B cell (primary cell): ENCODE measurements at regions not wholly inside any gene's neighbourhood (a gene's known extent, or its start where the extent isn't known, plus 50 kb on each side); places are given as distances from the start of the nearest gene placed in this dataset.

ENCODE experiments used
- ATAC-seq: fragments of 200-7000 bp; cut with Tn5 transposase; one replicate; pipeline ENCODE4 v1.10.0; 2021; ENCODE audit warnings: low read depth, mild to moderate bottlenecking, moderate number of reproducible peaks, moderate library complexity
- CTCF ChIA-PET: fragments of 350-600 bp; sonication (Branson Sonifier 250); formaldehyde crosslinking; loops from one replicate; lab custom pipeline; 2021; ENCODE audit warnings: antibody characterized with exemption, inconsistent platforms; lab: Charles Lee
- POLR2A ChIA-PET: fragments of 350-600 bp; sonication (Branson Sonifier 250); formaldehyde crosslinking; loops from one replicate; lab custom pipeline; 2021; ENCODE audit warnings: antibody characterized with exemption; lab: Charles Lee
- DNase-seq: peaks from one replicate; pipeline ENCODE4 v3.0.0; 2013
- H2AFZ ChIP-seq: 2 replicates; pipeline ENCODE4 v1.6.1; 2012; ENCODE audit warnings: mild to moderate bottlenecking, low read depth, low read length; ENCODE audit not compliant: insufficient read depth, poor library complexity, severe bottlenecking
- H3K27ac ChIP-seq, 2 donors: 1 replicate in 1 of 2; 2 replicates in 1 of 2; pipeline ENCODE4 v1.5.1; 2012 to 2013; ENCODE audit warnings: low read length in 2 of 2, mild to moderate bottlenecking in 2 of 2, moderate library complexity in 1 of 2
- H3K27me3 ChIP-seq, 4 experiments: fragments of 200-600 bp in 1 of 4; sonication (generic) in 1 of 4; replicated peaks in 1 of 4; 1 replicate in 2 of 4; 2 replicates in 2 of 4; pipeline versions ENCODE4 v1.6.1 to v1.7.0; 2013 to 2016; ENCODE audit warnings: low read length in 3 of 4, mild to moderate bottlenecking in 2 of 4, mixed read lengths in 1 of 4, moderate library complexity in 1 of 4; ENCODE audit not compliant: insufficient read depth in 4 of 4, control insufficient read depth in 3 of 4; ENCODE audit errors: control extremely low read depth in 1 of 4
- H3K36me3 ChIP-seq, 2 experiments: replicated peaks in 1 of 2; 1 replicate in 1 of 2; 2 replicates in 1 of 2; pipeline versions ENCODE4 v1.6.1 to v1.7.1; 2013; ENCODE audit warnings: low read length in 1 of 2; ENCODE audit not compliant: insufficient read depth in 2 of 2, control insufficient read depth in 1 of 2; ENCODE audit errors: control extremely low read depth in 1 of 2, extremely low read depth in 1 of 2
- H3K4me1 ChIP-seq, 2 donors: fragments of 200-600 bp in 1 of 2; sonication (generic) in 1 of 2; 1 replicate in 1 of 2; 2 replicates in 1 of 2; pipeline versions ENCODE4 v1.5.1 to v1.6.1; 2013 to 2017; ENCODE audit warnings: low read length in 2 of 2; ENCODE audit not compliant: control insufficient read depth in 2 of 2, insufficient read depth in 2 of 2
- H3K4me2 ChIP-seq: replicated peaks from 2 replicates; pipeline ENCODE3; 2012; ENCODE audit warnings: mild to moderate bottlenecking, low read depth, low read length; ENCODE audit not compliant: poor library complexity, severe bottlenecking
- H3K4me3 ChIP-seq, 5 experiments: fragments of 200-600 bp in 1 of 5; sonication (generic) in 1 of 5; 1 replicate in 3 of 5; 2 replicates in 2 of 5; pipeline versions ENCODE4 v1.5.1 to v1.7.0; 2011 to 2016; ENCODE audit warnings: low read length in 4 of 5, mild to moderate bottlenecking in 4 of 5, low read depth in 2 of 5, control low read depth in 1 of 5, moderate library complexity in 1 of 5; ENCODE audit not compliant: insufficient read depth in 1 of 5; ENCODE audit errors: control extremely low read depth in 1 of 5, extremely low read depth in 1 of 5
- H3K79me2 ChIP-seq: fragments of 200-600 bp; sonication (generic); one replicate; pipeline ENCODE4 v1.6.0; 2016; ENCODE audit warnings: low read length; ENCODE audit not compliant: control insufficient read depth, insufficient read depth
- H3K9ac ChIP-seq: fragments of 200-600 bp; sonication (generic); 2 replicates; pipeline ENCODE4 v1.6.1; 2017; ENCODE audit warnings: mild to moderate bottlenecking, low read length, moderate library complexity
- H3K9me3 ChIP-seq, 3 donors: one replicate each; pipeline versions ENCODE4 v1.6.1 to v1.7.1; 2013; ENCODE audit warnings: low read length in 2 of 3; ENCODE audit not compliant: control insufficient read depth in 2 of 3, insufficient read depth in 1 of 3; ENCODE audit errors: control extremely low read depth in 1 of 3
- H4K20me1 ChIP-seq: 2 replicates; pipeline ENCODE4 v1.6.0; 2012; ENCODE audit warnings: mild to moderate bottlenecking, low read length; ENCODE audit not compliant: insufficient read depth, control insufficient read depth, poor library complexity, severe bottlenecking
- H3K27ac Mint-ChIP-seq: one replicate; pipeline ENCODE4 v1.8.0; 2021; ENCODE audit warnings: mixed read lengths
- H3K27me3 Mint-ChIP-seq: one replicate; pipeline ENCODE4 v1.8.0; 2021; ENCODE audit warnings: mixed read lengths
- H3K4me1 Mint-ChIP-seq: one replicate; pipeline ENCODE4 v1.8.0; 2021; ENCODE audit warnings: mixed read lengths
- H3K4me3 Mint-ChIP-seq: one replicate; pipeline ENCODE4 v1.8.0; 2021; ENCODE audit warnings: mixed read lengths
- H3K9me3 Mint-ChIP-seq: one replicate; pipeline ENCODE4 v1.8.0; 2022; ENCODE audit warnings: mixed read lengths; ENCODE audit not compliant: insufficient read depth
- EZH2 ChIP-seq: IDR thresholded peaks from 2 replicates; pipeline ENCODE4 v1.6.1; 2012; ENCODE audit warnings: borderline replicate concordance, low read depth, mild to moderate bottlenecking, moderate library complexity, low read length; ENCODE audit not compliant: insufficient read depth, poor library complexity, severe bottlenecking
- WGBS: methylation state at CpG from one replicate; pipeline ENCODE4 v1.1.5; 2013; ENCODE audit warnings: missing lambda C conversion rate; ENCODE audit not compliant: insufficient coverage; 5-methylcytosine and 5-hydroxymethylcytosine counted together
- intact Hi-C: fragments of 100-400 bp; cut with micrococcal nuclease; formaldehyde crosslinking; loops from one replicate; pipeline ENCODE4 v1.10.0; 2022
- TF ChIP-seq, protein P1 (sequence below): fragments of 200-600 bp; IDR thresholded peaks from one replicate; pipeline ENCODE4 v1.8.0; 2022; ENCODE audit warnings: antibody characterized with exemption, mild to moderate bottlenecking

DNA sequence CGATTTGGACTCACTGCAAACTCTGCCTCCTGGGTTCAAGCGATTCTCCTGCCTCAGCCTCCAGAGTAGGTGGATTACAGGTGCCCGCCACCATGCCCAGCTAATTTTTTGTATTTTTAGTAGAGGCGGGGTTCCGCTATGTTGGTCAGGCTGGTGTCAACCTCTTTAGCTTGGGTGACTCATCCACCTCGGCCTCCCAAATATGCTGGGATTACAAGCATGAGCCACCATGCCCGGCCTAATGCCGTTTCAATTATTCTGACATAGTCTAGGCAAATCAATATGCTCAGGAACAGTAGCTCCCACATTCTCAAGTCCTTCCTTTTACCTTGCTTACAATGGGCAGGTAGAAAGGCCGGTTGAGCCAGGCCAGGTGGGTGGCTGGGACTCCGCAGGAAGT, 82.0 kb upstream of the EEA1 start:
- CTCF ChIA-PET: no interaction called here
- WGBS: 93% methylated on average over 3 of the region's 10 CpGs

DNA sequence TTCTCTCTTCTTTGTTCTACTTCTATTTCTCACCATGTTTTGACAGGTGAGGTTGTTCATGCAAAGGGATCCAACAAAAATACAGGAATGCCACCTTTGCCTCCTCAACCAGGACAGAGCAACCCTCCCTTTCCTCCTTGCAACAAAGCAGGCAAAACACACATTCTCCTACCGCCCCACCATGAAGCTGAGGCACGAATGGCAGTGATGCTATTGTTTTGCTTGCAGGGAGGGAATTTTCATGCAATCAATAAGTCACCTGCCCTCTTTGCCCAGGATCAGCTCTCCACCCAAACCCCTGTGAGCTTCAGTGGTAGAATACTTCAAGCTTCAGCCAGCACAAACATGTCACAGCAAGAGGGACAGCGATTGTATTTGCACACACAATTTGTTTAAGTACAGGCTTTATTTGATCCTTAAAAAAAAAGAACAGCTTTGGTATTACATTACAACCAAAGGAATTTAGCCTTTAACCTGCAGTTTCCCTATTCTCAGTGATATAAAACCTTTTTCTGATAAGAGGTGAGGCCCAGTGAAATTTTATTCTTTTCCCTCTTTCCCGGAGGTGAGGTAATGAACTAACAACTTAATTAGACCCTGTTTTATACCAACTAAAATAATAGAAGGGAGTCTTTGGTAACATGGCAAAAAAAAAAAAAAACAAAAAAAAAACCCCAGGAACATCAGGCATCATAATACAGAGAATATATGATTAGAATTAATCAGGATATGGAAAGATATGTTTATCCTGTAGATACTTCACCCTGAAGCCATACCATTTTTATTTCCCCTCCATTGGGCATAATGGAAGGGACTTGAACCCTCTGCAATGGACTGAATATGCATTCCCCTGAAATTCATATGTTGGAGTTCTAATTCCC, 87.0 kb upstream of the EEA1 start:
- Histone ChIP-seq H3K9ac (no peak overlapping the region), H4K20me1 (no peaks in the 10 kb centered on the region), H3K4me3 (no peak overlapping the region), H3K27ac (no peak overlapping the region), H3K9me3 (no peaks in the 10 kb centered on the region), H3K4me1 (no peaks in the 10 kb centered on the region), H2AFZ (no peak overlapping the region), H3K79me2 (no peaks in the 10 kb centered on the region), H3K4me2 (no peak overlapping the region), H3K27me3 (no peaks in the 10 kb centered on the region), H3K36me3 (peaks cover 0 to 3% of the 10 kb centered on the region in 2 experiments)
- H3K27ac Mint-ChIP-seq: no peak overlapping the region
- WGBS: 100% methylated on average over 1 of the region's 4 CpGs
- DNase-seq (no peak), ATAC-seq (no peak)
- TF ChIP-seq EZH2: no peak
- TF ChIP-seq, protein P1, sequence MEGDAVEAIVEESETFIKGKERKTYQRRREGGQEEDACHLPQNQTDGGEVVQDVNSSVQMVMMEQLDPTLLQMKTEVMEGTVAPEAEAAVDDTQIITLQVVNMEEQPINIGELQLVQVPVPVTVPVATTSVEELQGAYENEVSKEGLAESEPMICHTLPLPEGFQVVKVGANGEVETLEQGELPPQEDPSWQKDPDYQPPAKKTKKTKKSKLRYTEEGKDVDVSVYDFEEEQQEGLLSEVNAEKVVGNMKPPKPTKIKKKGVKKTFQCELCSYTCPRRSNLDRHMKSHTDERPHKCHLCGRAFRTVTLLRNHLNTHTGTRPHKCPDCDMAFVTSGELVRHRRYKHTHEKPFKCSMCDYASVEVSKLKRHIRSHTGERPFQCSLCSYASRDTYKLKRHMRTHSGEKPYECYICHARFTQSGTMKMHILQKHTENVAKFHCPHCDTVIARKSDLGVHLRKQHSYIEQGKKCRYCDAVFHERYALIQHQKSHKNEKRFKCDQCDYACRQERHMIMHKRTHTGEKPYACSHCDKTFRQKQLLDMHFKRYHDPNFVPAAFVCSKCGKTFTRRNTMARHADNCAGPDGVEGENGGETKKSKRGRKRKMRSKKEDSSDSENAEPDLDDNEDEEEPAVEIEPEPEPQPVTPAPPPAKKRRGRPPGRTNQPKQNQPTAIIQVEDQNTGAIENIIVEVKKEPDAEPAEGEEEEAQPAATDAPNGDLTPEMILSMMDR: no peak
- no peak overlapping the region for H3K4me3 Mint-ChIP-seq
- H3K4me1 Mint-ChIP-seq: no peaks in the 10 kb centered on the region
- CTCF ChIA-PET: interaction anchor here (0.7 to 1.7 kb wide), 3 partner anchors 7 to 31 kb away, joined by 3 to 4 read pairs (median 3); no protein-coding TSS in a partner anchor
- intact Hi-C loops: no loop called here
- no peaks in the 10 kb centered on the region for H3K9me3 Mint-ChIP-seq
- no peaks in the 10 kb centered on the region for H3K27me3 Mint-ChIP-seq
- POLR2A ChIA-PET: interaction anchor here (0.6 kb wide), 1 partner anchor 94 kb away, joined by 3 read pairs; no protein-coding TSS in a partner anchor

More for the DNA sequence above, 82.0 kb upstream of the EEA1 start:
- H3K27me3 ChIP-seq: no peaks in the 10 kb centered on the region
- Mint-ChIP-seq H3K27me3 (no peaks in the 10 kb centered on the region), H3K4me3 (no peak overlapping the region), H3K9me3 (no peaks in the 10 kb centered on the region), H3K4me1 (peaks cover 3% of the 10 kb centered on the region), H3K27ac (no peak overlapping the region)
- no peak overlapping the region for H2AFZ ChIP-seq
- POLR2A ChIA-PET: no interaction called here
- no peak overlapping the region for H3K4me3 ChIP-seq
- intact Hi-C loops: no loop called here
- TF ChIP-seq, protein P1: no peak
- TF ChIP-seq EZH2: no peak
- H3K79me2 ChIP-seq: no peaks in the 10 kb centered on the region
- DNase-seq (no peak), ATAC-seq (no peak)
- H3K9ac ChIP-seq: no peak overlapping the region
- no peaks in the 10 kb centered on the region for H4K20me1 ChIP-seq
- no peak overlapping the region for H3K4me2 ChIP-seq
- peaks cover 0 to 3% of the 10 kb centered on the region in 2 experiments for H3K36me3 ChIP-seq
- no peaks in the 10 kb centered on the region for H3K4me1 ChIP-seq
- H3K9me3 ChIP-seq: no peaks in the 10 kb centered on the region
- no peak overlapping the region for H3K27ac ChIP-seq
